K562 (cell line): ENCODE measurements at regions not wholly inside any gene's neighbourhood (a gene's known extent, or its start where the extent isn't known, plus 50 kb on each side); places are given as distances from the start of the nearest gene placed in this dataset.

Experiments used
- ATAC-seq: fragments of 200-7000 bp; cut with Tn5 transposase; 3 replicates; pipeline ENCODE4 v1.9.1; 2020; ENCODE audit warnings: moderate library complexity
- BruUV-seq: library from RNA; stranded (reverse); fragments of 400-500 nt; replicated peaks from 2 replicates; lab custom pipeline; 2021; lab: Mats Ljungman, UMichigan
- CTCF ChIA-PET: fragments of 300-600 bp; formaldehyde crosslinking; extraction: SDS; loops from one replicate; lab custom pipeline; 2021; ENCODE audit warnings: low intra/inter-chr PET ratio; lab: Yijun Ruan, JAX
- POLR2A ChIA-PET: fragments of 300-600, 350-650 bp; sonication (Branson Sonifier 250); formaldehyde crosslinking; extraction: SDS; loops from one replicate; lab custom pipeline; 2021; ENCODE audit warnings: antibody characterized with exemption, inconsistent platforms; lab: Yijun Ruan, JAX
- DNase-seq, 4 experiments: peaks; one replicate each; pipeline versions ENCODE4 v3.0.0 to v3.0.0-alpha.2; 2011 to 2018; ENCODE audit warnings: low spot score in 3 of 4, mixed read lengths in 3 of 4; ENCODE audit errors: extremely low read depth in 1 of 4
- FAIRE-seq: peaks from 2 replicates; lab custom pipeline; 2011; peaks lifted over from hg19 to GRCh38; lab: Jason Lieb, UNC
- H2AFZ ChIP-seq: 2 replicates; pipeline ENCODE4 v1.6.0; 2011; ENCODE audit warnings: low read depth, low read length, control low read depth, inconsistent platforms
- H3K27ac ChIP-seq: fragments of 200-600 bp; 3 replicates; pipeline ENCODE4 v1.8.0; 2011; ENCODE audit warnings: low read depth, mild to moderate bottlenecking, control low read depth, inconsistent platforms, low read length, moderate library complexity, mixed read lengths; ENCODE audit errors: extremely low read depth
- H3K27me3 ChIP-seq, 2 experiments: fragments of 300-600 bp in 1 of 2; 2 replicates in 1 of 2; 3 replicates in 1 of 2; pipeline versions ENCODE4 v1.6.0 to v1.8.0; 2011; ENCODE audit warnings: inconsistent platforms in 2 of 2, low read length in 2 of 2, mild to moderate bottlenecking in 1 of 2, mixed read lengths in 1 of 2, moderate library complexity in 1 of 2; ENCODE audit not compliant: control insufficient read depth in 2 of 2, insufficient read depth in 2 of 2
- H3K36me3 ChIP-seq: fragments of 300-600 bp; 3 replicates; pipeline ENCODE4 v1.8.0; 2011; ENCODE audit warnings: mild to moderate bottlenecking, low read length, inconsistent platforms; ENCODE audit not compliant: control insufficient read depth, insufficient read depth
- H3K4me1 ChIP-seq, 2 experiments: fragments of 200-600 bp in 1 of 2; replicated peaks in 1 of 2; 2 replicates in 1 of 2; 3 replicates in 1 of 2; pipeline versions ENCODE4 v1.5.1 to v1.8.0; 2011; ENCODE audit warnings: inconsistent platforms in 2 of 2, low read length in 2 of 2, mild to moderate bottlenecking in 1 of 2, mixed read lengths in 1 of 2, moderate library complexity in 1 of 2; ENCODE audit not compliant: control insufficient read depth in 2 of 2, insufficient read depth in 2 of 2
- H3K4me2 ChIP-seq: 2 replicates; pipeline ENCODE4 v1.6.1; 2011; ENCODE audit warnings: low read length, control low read depth, inconsistent platforms, mixed read lengths; ENCODE audit not compliant: insufficient read depth
- H3K4me3 ChIP-seq: fragments of 200-600 bp; sonication (generic), shearing (Covaris generic); 2 replicates; pipeline ENCODE4 v1.5.1; 2016; ENCODE audit warnings: control low read depth, inconsistent platforms
- H3K79me2 ChIP-seq: fragments of 200-600 bp; 3 replicates; pipeline ENCODE4 v1.8.0; 2011; ENCODE audit warnings: low read length, inconsistent platforms; ENCODE audit not compliant: control insufficient read depth, insufficient read depth
- H3K9ac ChIP-seq, 2 experiments: 2 replicates each; pipeline versions ENCODE4 v1.6.0 to v1.6.1; 2011; ENCODE audit warnings: low read depth in 2 of 2, low read length in 2 of 2, control low read depth in 1 of 2, inconsistent platforms in 1 of 2, mild to moderate bottlenecking in 1 of 2, mixed read lengths in 1 of 2; ENCODE audit not compliant: insufficient read depth in 1 of 2
- H3K9me1 ChIP-seq: one replicate; pipeline ENCODE4 v1.6.0; 2011; ENCODE audit warnings: inconsistent platforms, mild to moderate bottlenecking, low read length, moderate library complexity; ENCODE audit not compliant: control insufficient read depth, insufficient read depth
- H3K9me3 ChIP-seq: replicated peaks from 2 replicates; pipeline ENCODE4 v1.5.1; 2011; ENCODE audit warnings: low read depth, low read length, inconsistent platforms; ENCODE audit not compliant: control insufficient read depth, insufficient read depth
- H4K20me1 ChIP-seq: replicated peaks from 2 replicates; pipeline ENCODE4 v1.6.1; 2011; ENCODE audit warnings: low read length, inconsistent platforms, mixed read lengths; ENCODE audit not compliant: control insufficient read depth, insufficient read depth
- CC2D1A ChIP-seq: fragments of 450-650 bp; IDR thresholded peaks from 2 replicates; pipeline ENCODE4 v1.6.1; 2017; ENCODE audit warnings: mild to moderate bottlenecking
- FOXK2 ChIP-seq, 2 experiments: fragments of 450-650 bp; IDR thresholded peaks in 1 of 2; conservative IDR thresholded peaks in 1 of 2; 2 replicates each; pipeline ENCODE4 v1.6.1; 2016; ENCODE audit warnings: low read depth in 2 of 2, mild to moderate bottlenecking in 1 of 2
- GTF2E2 ChIP-seq: fragments of 200-800 bp; sonication (Bioruptor generic); IDR thresholded peaks from 2 replicates; pipeline ENCODE4 v1.6.1; 2016; ENCODE audit warnings: missing genetic modification characterization, missing compliant biosample characterization
- HMBOX1 ChIP-seq: sonication (generic); IDR thresholded peaks from 2 replicates; pipeline ENCODE4 v1.6.1; 2016
- NEUROD1 ChIP-seq: fragments of 150-350 bp; IDR thresholded peaks from 2 replicates; pipeline ENCODE4 v1.6.1; 2014; ENCODE audit warnings: borderline replicate concordance, low read length, low read depth; ENCODE audit not compliant: partially characterized antibody
- SNAPC5 ChIP-seq: fragments of 250-450 bp; sonication (Bioruptor Pico); IDR thresholded peaks from 2 replicates; pipeline ENCODE4 v1.8.0; 2021; ENCODE audit warnings: moderate library complexity, mild to moderate bottlenecking, inconsistent platforms
- TBL1XR1 ChIP-seq, 2 experiments: IDR thresholded peaks; 2 replicates each; pipeline ENCODE4 v1.6.1; 2012; ENCODE audit warnings: improper control_type of control experiment in 2 of 2, low read length in 2 of 2, mild to moderate bottlenecking in 1 of 2
- TCF3 ChIP-seq: sonication (generic); formaldehyde crosslinking; IDR thresholded peaks from 2 replicates; pipeline ENCODE4 v1.4.0; 2020; ENCODE audit warnings: mild to moderate bottlenecking, missing genetic modification reagents
- U2AF1 ChIP-seq: fragments of 200-400 bp; formaldehyde crosslinking; optimal IDR thresholded peaks from 2 replicates; pipeline ENCODE3; 2017; ENCODE audit warnings: mild to moderate bottlenecking, low read depth, low read length, moderate library complexity
- ZNF280A ChIP-seq: fragments of 450-650 bp; IDR thresholded peaks from 2 replicates; pipeline ENCODE4 v1.6.1; 2018; ENCODE audit warnings: mild to moderate bottlenecking, low read depth; ENCODE audit not compliant: partially characterized antibody
- ZNF318 ChIP-seq, 2 experiments: fragments of 450-650 bp; IDR thresholded peaks; 2 replicates each; pipeline ENCODE4 v1.6.1; 2016; ENCODE audit warnings: mild to moderate bottlenecking in 2 of 2, borderline replicate concordance in 1 of 2, low read depth in 1 of 2, moderate library complexity in 1 of 2
- ZNF347 ChIP-seq: fragments of 450-650 bp; formaldehyde crosslinking; IDR thresholded peaks from 2 replicates; pipeline ENCODE4 v1.4.0; 2020; ENCODE audit warnings: low read depth, mild to moderate bottlenecking, moderate library complexity
- ZNF586 ChIP-seq: fragments of 450-650 bp; formaldehyde crosslinking; conservative IDR thresholded peaks from 2 replicates; pipeline ENCODE4 v1.4.0; 2020; ENCODE audit warnings: mild to moderate bottlenecking, moderate library complexity
- in situ Hi-C: fragments of 300-500 bp; cut with MboI; formaldehyde crosslinking; loops from 4 replicates; pipeline ENCODE4 v1.15.0; 2018; ENCODE audit warnings: inconsistent platforms, mixed read lengths
- intact Hi-C: fragments of 100-400 bp; cut with micrococcal nuclease; formaldehyde crosslinking; loops from 2 replicates; pipeline ENCODE4 v1.14.2; 2022

- no peak overlapping the region for H3K9ac ChIP-seq
- H3K27ac ChIP-seq: no peak overlapping the region
- no peaks in the 10 kb centered on the region for H3K4me1 ChIP-seq
- BruUV-seq: no TSS peak
- ChIA-PET CTCF (no interaction called here), POLR2A (no interaction called here)
- H2AFZ ChIP-seq: no peak overlapping the region
- in situ Hi-C loops (no loop called here), intact Hi-C loops (no loop called here)
- no peaks in the 10 kb centered on the region for H3K9me1 ChIP-seq
- no peak overlapping the region for H3K4me2 ChIP-seq
- no peaks in the 10 kb centered on the region for H3K36me3 ChIP-seq
- no peaks in the 10 kb centered on the region for H3K9me3 ChIP-seq
- H3K4me3 ChIP-seq: no peak overlapping the region
- H3K27me3 ChIP-seq: no peaks in the 10 kb centered on the region
- no peaks in the 10 kb centered on the region for H4K20me1 ChIP-seq
- FAIRE-seq (no peak), ATAC-seq (no peak), DNase-seq (no peak)
- H3K79me2 ChIP-seq: no peaks in the 10 kb centered on the region
- TF ChIP-seq TBL1XR1 (IDR thresholded peaks at IDR 0.05; ENCODE audit: low read length in 2 of 2) (no peak), SNAPC5 (CRISPR knock-in tag) (no peak), HMBOX1 (no peak), GTF2E2 (tag) (no peak), ZNF347 (CRISPR knock-in tag) (no peak), ZNF280A (no peak), TCF3 (CRISPR knock-in tag) (no peak), ZNF318 (IDR thresholded peaks at IDR 0.05; ENCODE audit: borderline replicate concordance in 1 of 2, low read depth in 1 of 2) (no peak), FOXK2 (conservative IDR thresholded peaks at IDR 0.05 in 1 of 2, IDR thresholded peaks at IDR 0.05 in 1 of 2; ENCODE audit: low read depth in 2 of 2) (no peak), ZNF586 (CRISPR knock-in tag) (no peak), U2AF1 (no peak), NEUROD1 (no peak), CC2D1A (no peak)
These were observed 105.4 kb upstream of the GRIN2B start for GRCh38 chr12:14086838-14087237.
